ENCODE measurements at regions not wholly inside any gene's neighbourhood (a gene's known extent, or its start where the extent isn't known, plus 50 kb on each side); places are given as distances from the start of the nearest gene placed in this dataset.

DNA sequence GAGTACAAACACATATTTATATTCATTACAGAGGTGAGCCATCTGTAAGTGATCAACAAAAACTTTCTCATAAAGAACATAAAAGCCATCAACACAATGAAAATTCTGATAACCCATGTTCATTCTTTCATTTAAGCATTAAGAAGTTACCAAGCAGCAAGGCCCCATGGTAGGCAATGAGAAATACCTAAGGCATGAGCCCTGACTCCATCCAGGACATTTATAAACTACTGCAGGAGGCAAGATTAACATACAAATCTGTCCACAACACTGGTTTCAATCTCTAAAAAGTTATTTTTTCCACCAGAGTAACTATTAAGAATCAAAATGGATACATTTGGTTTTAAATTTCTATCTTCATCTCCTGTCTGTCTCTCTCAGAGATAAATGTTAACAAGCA, 76.1 kb downstream of the SIPA1L2 start:
- TF ChIP-seq FOXA1 (IDR thresholded peaks at IDR 0.05) (no peak), NFRKB (IDR thresholded peaks at IDR 0.05) (no peak), L3MBTL2 (conservative IDR thresholded peaks at IDR 0.05) (no peak), ELF4 (IDR thresholded peaks at IDR 0.05) (no peak), FOXM1 (IDR thresholded peaks at IDR 0.05; ENCODE audit: borderline replicate concordance) (no peak), FOXK2 (IDR thresholded peaks at IDR 0.05) (no peak), ARNT (IDR thresholded peaks at IDR 0.05) (no peak), TARDBP (IDR thresholded peaks at IDR 0.05) (no peak), CTBP1 (IDR thresholded peaks at IDR 0.05; ENCODE audit: borderline replicate concordance) (no peak), ZNF384 (IDR thresholded peaks at IDR 0.05) (no peak), SP1 (IDR thresholded peaks at IDR 0.05) (no peak), BHLHE40 (IDR thresholded peaks at IDR 0.05; ENCODE audit: borderline replicate concordance) (no peak)
